ENCODE measurements at regions not wholly inside any gene's neighbourhood (a gene's known extent, or its start where the extent isn't known, plus 50 kb on each side); places are given as distances from the start of the nearest gene placed in this dataset.

- TF ChIP-seq, protein P1, sequence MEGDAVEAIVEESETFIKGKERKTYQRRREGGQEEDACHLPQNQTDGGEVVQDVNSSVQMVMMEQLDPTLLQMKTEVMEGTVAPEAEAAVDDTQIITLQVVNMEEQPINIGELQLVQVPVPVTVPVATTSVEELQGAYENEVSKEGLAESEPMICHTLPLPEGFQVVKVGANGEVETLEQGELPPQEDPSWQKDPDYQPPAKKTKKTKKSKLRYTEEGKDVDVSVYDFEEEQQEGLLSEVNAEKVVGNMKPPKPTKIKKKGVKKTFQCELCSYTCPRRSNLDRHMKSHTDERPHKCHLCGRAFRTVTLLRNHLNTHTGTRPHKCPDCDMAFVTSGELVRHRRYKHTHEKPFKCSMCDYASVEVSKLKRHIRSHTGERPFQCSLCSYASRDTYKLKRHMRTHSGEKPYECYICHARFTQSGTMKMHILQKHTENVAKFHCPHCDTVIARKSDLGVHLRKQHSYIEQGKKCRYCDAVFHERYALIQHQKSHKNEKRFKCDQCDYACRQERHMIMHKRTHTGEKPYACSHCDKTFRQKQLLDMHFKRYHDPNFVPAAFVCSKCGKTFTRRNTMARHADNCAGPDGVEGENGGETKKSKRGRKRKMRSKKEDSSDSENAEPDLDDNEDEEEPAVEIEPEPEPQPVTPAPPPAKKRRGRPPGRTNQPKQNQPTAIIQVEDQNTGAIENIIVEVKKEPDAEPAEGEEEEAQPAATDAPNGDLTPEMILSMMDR (IDR thresholded peaks at IDR 0.05; ENCODE audit: control insufficient read depth, insufficient read depth, low read depth, low read length, missing control alignments): no peak
- no peak overlapping the region for H3K4me3 ChIP-seq (ENCODE audit: control insufficient read depth, low read depth, low read length)
- DNase-seq (ENCODE audit: low read depth): no peak
Observed at GRCh38 chr16:66267292-66268014, 99.0 kb upstream of the CDH5 start.

DNA sequence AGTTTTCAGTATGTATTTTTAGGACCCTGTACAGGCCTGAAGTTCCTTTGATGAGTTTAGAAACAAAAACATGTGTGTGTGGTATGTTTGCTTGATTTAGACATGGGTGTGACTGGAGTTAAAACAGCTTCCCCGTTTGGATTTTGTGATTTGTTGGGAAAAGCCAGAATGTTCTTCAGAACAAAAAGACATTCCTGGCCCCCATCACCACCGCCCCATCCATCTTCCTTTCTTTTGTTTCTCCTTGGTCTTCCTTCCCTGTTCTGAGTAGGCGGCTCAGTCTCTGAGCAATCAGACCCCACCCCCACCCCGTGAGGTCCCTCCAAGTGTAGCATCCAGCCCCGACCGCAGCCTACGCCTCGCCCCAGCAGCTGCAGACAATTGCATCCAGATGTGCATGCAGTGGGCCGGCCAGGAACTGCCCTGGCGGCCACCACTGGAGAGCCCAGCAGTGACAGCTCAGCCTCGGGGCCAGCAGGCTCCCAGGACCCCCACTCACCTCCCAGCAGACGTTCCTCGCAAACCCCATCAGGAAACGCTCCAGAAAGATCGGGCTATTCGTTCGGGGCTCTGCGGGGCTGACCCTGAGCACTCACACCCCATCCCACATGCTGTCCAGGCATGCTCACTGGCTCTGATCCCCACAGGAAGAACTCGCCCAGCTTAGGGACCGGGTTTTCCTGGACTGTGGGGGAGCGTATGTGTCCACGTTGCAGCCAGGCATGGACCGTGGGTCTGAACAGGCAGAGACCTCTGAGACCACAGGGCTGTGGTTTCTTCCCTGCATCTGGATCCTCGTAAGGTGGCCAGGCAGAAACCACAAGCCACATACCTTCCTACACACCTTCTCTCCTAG is 99.8 kb upstream of the CDH5 start:
- TF ChIP-seq, protein P1 (IDR thresholded peaks at IDR 0.05; ENCODE audit: control insufficient read depth, insufficient read depth, low read depth, low read length, missing control alignments): peak; percentile 41
- no peak overlapping the region for H3K4me3 ChIP-seq (ENCODE audit: control insufficient read depth, low read depth, low read length)
- DNase-seq (ENCODE audit: low read depth): no peak

DNA sequence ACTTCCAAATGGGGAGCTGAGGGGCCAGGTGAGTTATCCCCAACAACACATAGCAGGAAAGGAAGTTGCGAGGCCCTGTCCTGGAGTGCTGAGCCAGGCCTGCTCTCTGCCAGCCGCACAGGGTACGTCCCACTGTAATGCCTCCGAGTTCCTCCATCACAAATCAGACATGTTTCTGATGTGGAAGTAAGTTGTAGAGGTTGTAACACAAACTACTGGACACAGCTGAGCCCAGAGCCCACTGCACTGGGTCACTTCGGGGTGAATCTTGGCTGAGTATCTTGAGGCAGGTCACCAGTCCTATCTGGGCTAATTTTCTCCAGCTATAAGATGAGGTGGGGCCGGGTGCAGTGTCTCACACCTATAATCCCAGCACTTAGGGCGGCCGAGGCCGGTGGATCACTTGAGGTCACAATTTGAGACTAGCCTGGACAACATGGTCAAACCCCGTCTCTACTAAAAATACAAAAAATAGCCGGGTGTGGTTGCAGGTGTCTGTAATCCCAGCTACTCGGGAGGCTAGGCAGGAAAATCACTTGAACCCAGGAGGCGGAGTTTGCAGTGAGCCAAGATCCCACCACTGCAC is 100.8 kb upstream of the CDH5 start:
- TF ChIP-seq, protein P1 (IDR thresholded peaks at IDR 0.05; ENCODE audit: control insufficient read depth, insufficient read depth, low read depth, low read length, missing control alignments): no peak
- no peak for DNase-seq (ENCODE audit: low read depth)
- no peak overlapping the region for H3K4me3 ChIP-seq (ENCODE audit: control insufficient read depth, low read depth, low read length)

DNA sequence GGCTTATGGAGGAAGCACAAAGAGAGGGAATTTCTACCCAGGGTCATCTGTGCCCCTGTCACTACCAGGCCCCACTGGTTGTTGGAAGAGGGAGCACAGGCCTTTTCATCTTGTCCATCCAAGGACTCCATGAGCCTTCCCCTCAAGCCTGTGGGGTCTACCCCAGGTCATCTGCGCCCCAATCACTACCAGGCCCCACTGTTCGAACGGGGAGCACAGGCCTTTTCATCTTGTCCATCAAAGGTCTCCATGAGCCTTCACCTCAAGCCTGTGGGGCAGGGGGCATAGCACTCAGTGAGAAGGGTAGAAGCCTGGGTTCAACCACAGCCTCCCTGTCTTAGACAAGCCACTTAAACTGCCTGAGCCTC is 101.5 kb upstream of the CDH5 start:
- DNase-seq (ENCODE audit: low read depth): no peak
- no peak overlapping the region for H3K4me3 ChIP-seq (ENCODE audit: control insufficient read depth, low read depth, low read length)
- TF ChIP-seq, protein P1 (IDR thresholded peaks at IDR 0.05; ENCODE audit: control insufficient read depth, insufficient read depth, low read depth, low read length, missing control alignments): no peak

- TF ChIP-seq, protein P1 (IDR thresholded peaks at IDR 0.05; ENCODE audit: control insufficient read depth, insufficient read depth, low read depth, low read length, missing control alignments): no peak
- DNase-seq (ENCODE audit: low read depth): no peak
Observed at GRCh38 chr16:66264311-66265047, 102.0 kb upstream of the CDH5 start.

DNA sequence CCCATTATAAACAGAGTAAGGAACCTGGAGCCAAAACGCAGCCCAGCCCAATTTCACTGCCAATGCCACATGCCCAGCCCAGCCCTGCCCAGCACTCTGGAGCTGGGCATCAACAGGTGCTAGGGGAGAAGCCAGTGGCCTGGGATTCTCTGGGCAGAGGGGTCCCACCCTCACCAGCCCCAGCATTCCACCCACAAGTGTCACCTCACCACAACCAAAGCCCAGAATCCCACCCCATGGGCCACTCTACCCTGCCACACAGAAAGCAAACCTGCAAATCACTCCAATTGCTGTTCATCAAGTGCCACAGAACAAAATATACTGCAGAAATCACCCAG is 102.5 kb upstream of the CDH5 start:
- no peak overlapping the region for H3K4me3 ChIP-seq (ENCODE audit: control insufficient read depth, low read depth, low read length)
- TF ChIP-seq, protein P1 (IDR thresholded peaks at IDR 0.05; ENCODE audit: control insufficient read depth, insufficient read depth, low read depth, low read length, missing control alignments): no peak
- DNase-seq (ENCODE audit: low read depth): no peak

More at GRCh38 chr16:66264311-66265047, 102.0 kb upstream of the CDH5 start:
- H3K4me3 ChIP-seq (ENCODE audit: control insufficient read depth, low read depth, low read length): no peak overlapping the region

All from AG09309 (cell line).